ENCODE measurements at regions not wholly inside any gene's neighbourhood (a gene's known extent, or its start where the extent isn't known, plus 50 kb on each side); places are given as distances from the start of the nearest gene placed in this dataset.

DNA sequence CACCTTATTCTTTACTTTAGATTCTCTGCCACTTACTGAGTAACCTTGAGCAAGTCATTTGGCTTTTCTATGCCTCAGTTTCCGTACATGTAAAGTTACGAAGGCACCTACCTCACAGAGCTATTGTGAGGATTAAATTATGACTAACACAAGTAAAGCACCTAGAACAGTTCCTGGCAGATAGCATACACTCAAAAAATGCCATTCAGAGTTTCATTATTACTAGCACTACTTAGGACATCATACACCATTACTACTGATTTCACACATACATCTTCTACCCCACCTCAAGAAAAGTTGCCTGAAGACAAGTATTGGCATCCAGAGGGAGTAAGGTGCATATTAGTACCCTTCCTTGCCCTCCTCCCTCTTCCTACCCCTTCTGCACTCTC, 107.8 kb downstream of the OGFRL1 start:
- Mint-ChIP-seq H3K9me3 (no peaks in the 10 kb centered on the region), H3K36me3 (ENCODE audit: low read depth) (peaks cover 11% of the 10 kb centered on the region), H3K4me1 (peaks cover 31% of the 10 kb centered on the region), H3K27ac (ENCODE audit: unreplicated experiment) (peak overlapping the region; percentile 24), H3K27me3 (ENCODE audit: low read depth) (no peaks in the 10 kb centered on the region), H3K4me3 (no peak overlapping the region)
- TF ChIP-seq, protein P1, sequence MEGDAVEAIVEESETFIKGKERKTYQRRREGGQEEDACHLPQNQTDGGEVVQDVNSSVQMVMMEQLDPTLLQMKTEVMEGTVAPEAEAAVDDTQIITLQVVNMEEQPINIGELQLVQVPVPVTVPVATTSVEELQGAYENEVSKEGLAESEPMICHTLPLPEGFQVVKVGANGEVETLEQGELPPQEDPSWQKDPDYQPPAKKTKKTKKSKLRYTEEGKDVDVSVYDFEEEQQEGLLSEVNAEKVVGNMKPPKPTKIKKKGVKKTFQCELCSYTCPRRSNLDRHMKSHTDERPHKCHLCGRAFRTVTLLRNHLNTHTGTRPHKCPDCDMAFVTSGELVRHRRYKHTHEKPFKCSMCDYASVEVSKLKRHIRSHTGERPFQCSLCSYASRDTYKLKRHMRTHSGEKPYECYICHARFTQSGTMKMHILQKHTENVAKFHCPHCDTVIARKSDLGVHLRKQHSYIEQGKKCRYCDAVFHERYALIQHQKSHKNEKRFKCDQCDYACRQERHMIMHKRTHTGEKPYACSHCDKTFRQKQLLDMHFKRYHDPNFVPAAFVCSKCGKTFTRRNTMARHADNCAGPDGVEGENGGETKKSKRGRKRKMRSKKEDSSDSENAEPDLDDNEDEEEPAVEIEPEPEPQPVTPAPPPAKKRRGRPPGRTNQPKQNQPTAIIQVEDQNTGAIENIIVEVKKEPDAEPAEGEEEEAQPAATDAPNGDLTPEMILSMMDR (conservative IDR thresholded peaks at IDR 0.05), result no peak
- DNase-seq (ENCODE audit: low read depth, low spot score), result no peak

DNA sequence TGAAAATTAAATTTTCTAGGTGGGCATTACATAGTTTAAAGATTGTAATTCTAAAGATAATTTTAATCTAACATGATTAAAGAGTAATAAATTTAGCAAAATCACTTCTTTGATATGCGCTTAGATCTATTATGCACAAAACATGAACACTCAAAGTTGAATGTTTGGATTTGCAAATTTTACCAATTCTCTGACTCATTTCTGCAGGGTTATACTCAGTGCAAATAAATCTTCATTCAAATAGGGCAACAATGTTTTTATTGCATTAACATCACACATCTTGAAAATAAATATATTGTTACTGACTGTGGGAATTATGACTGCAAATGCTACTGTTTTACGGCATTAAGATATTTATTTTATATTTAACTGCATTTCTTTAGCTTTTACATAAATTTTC, 110.7 kb downstream of the OGFRL1 start:
- Mint-ChIP-seq H3K36me3 (ENCODE audit: low read depth) (peaks cover 4% of the 10 kb centered on the region), H3K4me3 (no peak overlapping the region), H3K9me3 (no peaks in the 10 kb centered on the region), H3K4me1 (peaks cover 41% of the 10 kb centered on the region), H3K27ac (ENCODE audit: unreplicated experiment) (no peak overlapping the region), H3K27me3 (ENCODE audit: low read depth) (no peaks in the 10 kb centered on the region)
- TF ChIP-seq, protein P1 (conservative IDR thresholded peaks at IDR 0.05), result no peak
- no peak for DNase-seq (ENCODE audit: low read depth, low spot score)

DNA sequence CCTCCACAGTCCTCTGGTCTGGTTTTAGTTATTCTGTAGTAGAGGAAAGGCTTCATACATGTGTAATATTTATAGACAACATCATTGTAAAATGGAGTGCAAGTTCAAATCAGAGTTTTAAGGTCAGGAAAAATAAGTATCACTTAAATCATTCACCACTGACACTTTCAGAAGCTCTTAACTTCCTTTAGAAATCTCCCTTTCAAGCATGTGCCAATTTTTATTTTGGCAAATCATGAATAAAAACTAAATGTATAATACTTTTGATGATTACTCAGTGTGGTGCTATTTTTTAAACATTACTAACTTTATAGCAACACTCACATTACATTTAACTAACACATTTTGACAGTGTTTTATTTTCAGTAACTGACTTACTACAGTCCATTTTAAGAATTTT, 112.2 kb downstream of the OGFRL1 start:
- Mint-ChIP-seq H3K27me3 (ENCODE audit: low read depth) (no peaks in the 10 kb centered on the region), H3K36me3 (ENCODE audit: low read depth) (peaks cover 4% of the 10 kb centered on the region), H3K4me1 (peaks cover 46% of the 10 kb centered on the region), H3K4me3 (no peak overlapping the region), H3K9me3 (no peaks in the 10 kb centered on the region), H3K27ac (ENCODE audit: unreplicated experiment) (no peak overlapping the region)
- DNase-seq (ENCODE audit: low read depth, low spot score), result no peak
- TF ChIP-seq, protein P1 (conservative IDR thresholded peaks at IDR 0.05), result no peak

DNA sequence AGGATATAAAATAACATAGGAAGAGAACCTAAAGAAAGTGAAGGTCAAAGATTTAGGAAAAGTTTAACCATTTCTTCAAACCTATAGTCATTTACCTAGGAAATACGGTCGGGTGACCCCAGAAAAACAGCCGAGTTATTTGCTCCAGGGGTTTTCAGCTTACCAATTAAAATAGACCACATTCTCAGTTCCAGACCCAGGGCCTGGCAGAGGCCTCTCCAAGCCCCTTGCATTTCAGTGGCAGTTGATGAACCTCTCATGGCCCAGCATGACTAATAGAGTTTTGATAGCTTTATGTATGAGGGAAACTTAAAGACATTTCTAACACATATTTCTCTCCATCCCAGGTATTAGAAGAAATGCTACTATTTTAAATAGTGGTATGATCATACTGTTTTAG, 113.5 kb downstream of the OGFRL1 start:
- TF ChIP-seq, protein P1 (conservative IDR thresholded peaks at IDR 0.05), result no peak
- H3K27ac Mint-ChIP-seq (ENCODE audit: unreplicated experiment), result no peak overlapping the region
- no peaks in the 10 kb centered on the region for H3K27me3 Mint-ChIP-seq (ENCODE audit: low read depth)

DNA sequence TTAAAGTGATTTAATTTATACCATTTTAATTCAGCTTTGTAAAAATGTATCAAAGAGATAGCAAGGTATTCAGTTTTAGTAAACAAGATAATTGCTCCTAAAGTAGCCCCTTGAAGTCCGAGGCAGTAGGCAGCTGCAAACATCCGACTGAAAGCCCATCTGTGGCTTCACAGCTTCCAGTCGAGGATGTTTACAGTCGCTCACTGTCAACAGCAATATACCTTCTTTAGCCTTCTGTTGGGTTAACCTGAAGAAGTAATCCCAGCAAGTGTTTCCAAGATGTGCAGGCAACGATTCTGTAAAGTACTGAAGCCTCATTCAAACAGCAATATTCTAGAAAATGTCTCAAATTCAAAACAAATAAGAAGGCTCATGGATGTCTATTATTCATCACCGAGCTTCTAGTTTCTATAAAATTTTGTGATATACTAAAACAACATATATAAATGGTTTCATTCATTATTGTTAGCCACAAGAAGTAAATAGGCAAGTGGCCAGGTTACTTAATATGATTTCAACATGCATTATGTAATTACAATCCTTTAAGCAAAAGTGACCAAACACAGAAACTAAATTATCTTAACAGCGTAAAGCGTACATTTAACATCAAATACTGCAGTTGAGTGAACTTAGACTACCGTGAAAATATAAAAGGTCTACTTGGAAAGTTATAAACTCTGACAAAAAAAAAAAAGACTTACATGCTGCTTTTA, 115.0 kb downstream of the OGFRL1 start:
- H3K9me3 Mint-ChIP-seq, result no peaks in the 10 kb centered on the region
- H3K4me1 Mint-ChIP-seq, result peaks cover 43% of the 10 kb centered on the region

More for the DNA sequence above, 113.5 kb downstream of the OGFRL1 start:
- DNase-seq (ENCODE audit: low read depth, low spot score), result no peak
- H3K4me3 Mint-ChIP-seq, result no peak overlapping the region
- no peaks in the 10 kb centered on the region for H3K9me3 Mint-ChIP-seq
- peaks cover 4% of the 10 kb centered on the region for H3K36me3 Mint-ChIP-seq (ENCODE audit: low read depth)
- peaks cover 42% of the 10 kb centered on the region for H3K4me1 Mint-ChIP-seq

More for the DNA sequence above, 115.0 kb downstream of the OGFRL1 start:
- TF ChIP-seq, protein P1 (conservative IDR thresholded peaks at IDR 0.05), result no peak
- Mint-ChIP-seq H3K27me3 (ENCODE audit: low read depth) (no peaks in the 10 kb centered on the region), H3K27ac (ENCODE audit: unreplicated experiment) (peak overlapping the region; percentile 35), H3K36me3 (ENCODE audit: low read depth) (no peaks in the 10 kb centered on the region), H3K4me3 (no peak overlapping the region)
- no peak for DNase-seq (ENCODE audit: low read depth, low spot score)

All from neural crest cell (in vitro differentiated cells).